ENCODE measurements at regions not wholly inside any gene's neighbourhood (a gene's known extent, or its start where the extent isn't known, plus 50 kb on each side); places are given as distances from the start of the nearest gene placed in this dataset.

DNA sequence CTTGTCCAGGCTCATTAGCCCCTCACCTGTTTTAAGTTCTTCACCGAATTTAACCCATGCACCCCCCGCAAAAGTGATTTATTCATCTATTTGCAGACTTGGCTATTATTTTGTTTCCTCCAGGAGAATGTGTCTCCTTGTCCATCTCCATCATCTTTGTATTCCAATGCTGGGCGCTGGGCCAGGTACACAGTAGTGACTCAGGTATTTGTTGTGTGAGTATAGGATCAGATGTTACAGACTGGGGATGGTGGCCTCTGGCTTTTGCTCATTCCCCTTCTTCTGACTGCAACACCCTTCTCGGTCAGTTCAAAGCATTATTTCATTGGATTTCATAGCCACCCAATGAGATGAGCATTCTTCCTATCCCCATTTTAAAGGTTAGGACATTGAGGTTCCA lies 408.2 kb downstream of the MN1 start:
- TF ChIP-seq POLR2A (IDR thresholded peaks at IDR 0.05) (no peak), EP300 (IDR thresholded peaks at IDR 0.05) (no peak), POLR2AphosphoS5 (IDR thresholded peaks at IDR 0.05) (no peak)
- TF ChIP-seq, protein P1, sequence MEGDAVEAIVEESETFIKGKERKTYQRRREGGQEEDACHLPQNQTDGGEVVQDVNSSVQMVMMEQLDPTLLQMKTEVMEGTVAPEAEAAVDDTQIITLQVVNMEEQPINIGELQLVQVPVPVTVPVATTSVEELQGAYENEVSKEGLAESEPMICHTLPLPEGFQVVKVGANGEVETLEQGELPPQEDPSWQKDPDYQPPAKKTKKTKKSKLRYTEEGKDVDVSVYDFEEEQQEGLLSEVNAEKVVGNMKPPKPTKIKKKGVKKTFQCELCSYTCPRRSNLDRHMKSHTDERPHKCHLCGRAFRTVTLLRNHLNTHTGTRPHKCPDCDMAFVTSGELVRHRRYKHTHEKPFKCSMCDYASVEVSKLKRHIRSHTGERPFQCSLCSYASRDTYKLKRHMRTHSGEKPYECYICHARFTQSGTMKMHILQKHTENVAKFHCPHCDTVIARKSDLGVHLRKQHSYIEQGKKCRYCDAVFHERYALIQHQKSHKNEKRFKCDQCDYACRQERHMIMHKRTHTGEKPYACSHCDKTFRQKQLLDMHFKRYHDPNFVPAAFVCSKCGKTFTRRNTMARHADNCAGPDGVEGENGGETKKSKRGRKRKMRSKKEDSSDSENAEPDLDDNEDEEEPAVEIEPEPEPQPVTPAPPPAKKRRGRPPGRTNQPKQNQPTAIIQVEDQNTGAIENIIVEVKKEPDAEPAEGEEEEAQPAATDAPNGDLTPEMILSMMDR (IDR thresholded peaks at IDR 0.05) = no peak

All from suprapubic skin (tissue), 4 donors.